ENCODE measurements at regions not wholly inside any gene's neighbourhood (a gene's known extent, or its start where the extent isn't known, plus 50 kb on each side); places are given as distances from the start of the nearest gene placed in this dataset.

DNA sequence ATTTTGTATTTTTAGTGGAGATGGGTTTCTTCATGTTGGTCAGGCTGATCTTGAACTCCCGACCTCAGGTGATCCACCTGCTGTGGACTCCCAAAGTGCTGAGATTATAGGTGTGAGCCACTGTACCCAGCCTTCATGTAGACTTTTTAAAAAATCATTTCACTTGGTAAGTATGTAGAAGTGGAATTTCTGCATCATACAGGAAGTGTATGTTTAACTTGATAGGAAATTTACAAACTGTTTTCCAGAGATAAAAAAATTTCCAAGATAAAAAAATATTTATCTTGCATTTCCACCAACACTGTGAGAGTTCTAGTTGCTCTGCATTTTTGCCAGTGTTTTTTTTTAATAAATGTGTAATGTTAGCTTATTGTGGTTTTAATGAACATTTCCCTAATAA, 155.8 kb downstream of the ZNF608 start:
- Mint-ChIP-seq H3K36me3 (ENCODE audit: low read depth) (no peaks in the 10 kb centered on the region), H3K9me3 (peaks cover 5% of the 10 kb centered on the region), H3K4me1 (no peaks in the 10 kb centered on the region), H3K27me3 (ENCODE audit: low read depth) (no peaks in the 10 kb centered on the region), H3K27ac (no peak overlapping the region), H3K4me3 (no peak overlapping the region)
- TF ChIP-seq, protein P1, sequence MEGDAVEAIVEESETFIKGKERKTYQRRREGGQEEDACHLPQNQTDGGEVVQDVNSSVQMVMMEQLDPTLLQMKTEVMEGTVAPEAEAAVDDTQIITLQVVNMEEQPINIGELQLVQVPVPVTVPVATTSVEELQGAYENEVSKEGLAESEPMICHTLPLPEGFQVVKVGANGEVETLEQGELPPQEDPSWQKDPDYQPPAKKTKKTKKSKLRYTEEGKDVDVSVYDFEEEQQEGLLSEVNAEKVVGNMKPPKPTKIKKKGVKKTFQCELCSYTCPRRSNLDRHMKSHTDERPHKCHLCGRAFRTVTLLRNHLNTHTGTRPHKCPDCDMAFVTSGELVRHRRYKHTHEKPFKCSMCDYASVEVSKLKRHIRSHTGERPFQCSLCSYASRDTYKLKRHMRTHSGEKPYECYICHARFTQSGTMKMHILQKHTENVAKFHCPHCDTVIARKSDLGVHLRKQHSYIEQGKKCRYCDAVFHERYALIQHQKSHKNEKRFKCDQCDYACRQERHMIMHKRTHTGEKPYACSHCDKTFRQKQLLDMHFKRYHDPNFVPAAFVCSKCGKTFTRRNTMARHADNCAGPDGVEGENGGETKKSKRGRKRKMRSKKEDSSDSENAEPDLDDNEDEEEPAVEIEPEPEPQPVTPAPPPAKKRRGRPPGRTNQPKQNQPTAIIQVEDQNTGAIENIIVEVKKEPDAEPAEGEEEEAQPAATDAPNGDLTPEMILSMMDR (IDR thresholded peaks at IDR 0.05; ENCODE audit: unreplicated experiment in 3 of 3), result no peak

DNA sequence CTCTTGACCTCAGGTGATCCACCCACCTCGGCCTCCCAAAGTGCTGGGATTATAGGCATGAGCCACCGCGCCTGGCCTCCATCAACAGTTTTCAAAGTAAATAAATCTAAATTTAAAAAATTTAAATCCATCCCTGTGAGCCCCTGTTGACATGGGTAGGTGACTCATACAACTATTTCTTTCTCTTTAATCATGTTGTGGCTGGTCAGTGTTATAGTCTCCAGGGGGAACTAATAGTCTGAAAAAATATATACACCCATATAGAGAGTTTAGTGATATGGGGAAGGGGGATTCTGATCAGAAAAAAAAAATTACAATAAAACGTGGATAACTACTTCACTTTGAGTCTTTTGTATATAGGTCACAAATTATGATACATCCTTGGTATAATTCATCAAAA, 159.2 kb downstream of the ZNF608 start:
- Mint-ChIP-seq H3K36me3 (ENCODE audit: low read depth) (no peaks in the 10 kb centered on the region), H3K9me3 (peaks cover 8% of the 10 kb centered on the region)
- TF ChIP-seq, protein P1 (IDR thresholded peaks at IDR 0.05; ENCODE audit: unreplicated experiment in 3 of 3), result no peak

DNA sequence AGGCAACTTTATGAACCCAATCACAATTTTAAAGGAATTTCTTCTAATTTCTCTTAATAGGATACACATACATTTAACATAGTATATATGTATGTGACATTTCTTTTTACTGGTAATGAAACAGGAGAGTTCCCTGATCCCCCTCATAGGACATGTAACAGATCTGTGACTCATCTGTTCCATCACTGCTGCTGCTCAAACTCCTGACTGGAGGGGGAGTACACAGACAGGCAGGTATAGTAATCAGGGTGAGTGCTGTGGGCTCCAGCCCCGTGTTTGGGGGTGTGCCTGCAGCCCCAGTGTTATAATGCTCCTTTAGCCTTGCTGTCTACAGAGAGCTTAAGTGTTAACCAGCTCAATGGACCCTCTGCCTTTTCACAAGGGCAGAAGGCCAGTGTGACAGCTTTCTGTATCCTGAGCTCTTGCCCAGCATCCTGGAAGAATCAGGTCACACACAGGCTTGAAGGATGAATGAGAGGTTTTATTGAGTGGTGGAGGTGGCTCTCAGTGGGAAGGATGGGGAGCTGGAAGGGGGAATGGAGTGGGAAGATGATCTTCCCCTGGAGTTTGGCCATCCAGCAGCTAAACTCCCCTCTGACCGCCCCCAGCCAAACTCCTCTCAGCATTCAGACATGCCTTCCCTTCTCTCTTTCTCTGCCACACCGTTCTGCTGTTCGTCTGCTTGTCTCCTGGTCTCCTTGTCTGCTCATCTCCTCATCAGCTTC, 161.3 kb downstream of the ZNF608 start:
- TF ChIP-seq, protein P1 (IDR thresholded peaks at IDR 0.05; ENCODE audit: unreplicated experiment in 3 of 3), result no peak
- no peak overlapping the region for H3K27ac Mint-ChIP-seq
- H3K9me3 Mint-ChIP-seq, result peaks cover 8% of the 10 kb centered on the region
- H3K4me3 Mint-ChIP-seq, result no peak overlapping the region
- no peaks in the 10 kb centered on the region for H3K27me3 Mint-ChIP-seq (ENCODE audit: low read depth)
- H3K36me3 Mint-ChIP-seq (ENCODE audit: low read depth), result no peaks in the 10 kb centered on the region
- H3K4me1 Mint-ChIP-seq, result peaks cover 11% of the 10 kb centered on the region

More for the DNA sequence above, 159.2 kb downstream of the ZNF608 start:
- no peaks in the 10 kb centered on the region for H3K4me1 Mint-ChIP-seq
- H3K27ac Mint-ChIP-seq, result no peak overlapping the region
- no peak overlapping the region for H3K4me3 Mint-ChIP-seq
- no peaks in the 10 kb centered on the region for H3K27me3 Mint-ChIP-seq (ENCODE audit: low read depth)

DNA sequence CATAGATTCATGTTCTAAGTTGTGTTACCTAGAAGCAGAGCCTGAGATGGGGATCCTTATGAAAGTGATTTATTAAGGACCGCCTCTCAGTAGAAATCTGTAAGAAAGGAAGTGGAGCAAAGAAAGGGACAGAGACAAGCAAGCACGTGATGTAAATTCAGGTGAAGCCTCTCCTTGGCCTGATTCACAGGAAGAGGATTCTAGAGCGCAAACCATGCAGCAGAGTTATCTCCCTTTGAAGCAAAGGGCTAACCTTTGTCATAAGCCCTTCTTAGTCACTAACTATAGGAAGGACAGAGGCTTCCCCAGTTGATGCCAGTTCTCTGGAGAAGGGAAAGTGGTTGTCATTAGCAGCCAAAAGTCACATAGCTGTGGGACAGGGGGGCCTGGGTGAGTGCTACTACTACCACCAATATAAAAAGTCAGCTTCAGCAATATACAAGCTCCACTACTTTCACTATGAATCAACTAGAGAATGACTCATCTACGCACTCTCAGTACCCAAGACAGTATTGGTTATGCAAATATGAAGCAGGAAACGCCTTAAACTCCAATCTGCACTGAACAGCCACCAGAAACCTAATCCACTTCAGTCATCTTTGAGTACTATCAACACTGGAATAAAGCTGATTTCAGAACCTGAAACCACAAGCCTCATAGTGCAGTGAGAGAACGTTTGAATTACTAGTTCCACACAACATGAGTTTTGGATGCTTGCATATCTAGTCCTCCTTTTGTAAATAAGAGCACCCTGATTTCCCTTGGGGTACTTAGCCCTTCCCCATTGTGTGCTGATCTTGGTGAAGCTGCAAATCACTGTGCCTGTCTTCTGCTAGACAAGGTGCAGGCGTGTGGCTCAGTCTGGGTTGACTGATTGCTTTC, 162.7 kb downstream of the ZNF608 start:
- Mint-ChIP-seq H3K27ac (no peak overlapping the region), H3K9me3 (peaks cover 8% of the 10 kb centered on the region), H3K4me3 (no peak overlapping the region), H3K27me3 (ENCODE audit: low read depth) (no peaks in the 10 kb centered on the region), H3K36me3 (ENCODE audit: low read depth) (no peaks in the 10 kb centered on the region), H3K4me1 (peaks cover 11% of the 10 kb centered on the region)
- TF ChIP-seq, protein P1 (IDR thresholded peaks at IDR 0.05; ENCODE audit: unreplicated experiment in 3 of 3), result no peak

DNA sequence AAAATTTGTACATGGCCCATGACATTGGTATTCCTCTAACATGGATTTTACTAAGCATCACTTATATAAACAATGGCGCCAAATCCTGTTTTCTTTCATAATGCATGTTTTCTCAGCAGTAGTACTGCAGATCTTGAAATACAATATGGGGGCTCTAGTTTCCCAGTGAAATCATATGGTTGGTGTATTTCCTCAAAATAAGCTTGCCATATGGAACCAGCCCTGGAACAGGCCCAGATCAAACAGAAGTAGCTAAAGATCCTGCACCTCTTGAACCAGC, 163.9 kb downstream of the ZNF608 start:
- H3K9me3 Mint-ChIP-seq, result peaks cover 8% of the 10 kb centered on the region
- peak overlapping the region in 1 of 3 experiments; percentile 29 for H3K27ac Mint-ChIP-seq
- TF ChIP-seq, protein P1 (IDR thresholded peaks at IDR 0.05; ENCODE audit: unreplicated experiment in 3 of 3), result no peak
- H3K4me1 Mint-ChIP-seq, result peaks cover 11% of the 10 kb centered on the region
- no peaks in the 10 kb centered on the region for H3K27me3 Mint-ChIP-seq (ENCODE audit: low read depth)
- H3K4me3 Mint-ChIP-seq, result no peak overlapping the region
- H3K36me3 Mint-ChIP-seq (ENCODE audit: low read depth), result no peaks in the 10 kb centered on the region

Data from nephron (organoid).